K562 (cell line): ENCODE measurements at regions not wholly inside any gene's neighbourhood (a gene's known extent, or its start where the extent isn't known, plus 50 kb on each side); places are given as distances from the start of the nearest gene placed in this dataset.

ENCODE experiments used
- FOS ChIP-seq: IDR thresholded peaks from 3 replicates; pipeline ENCODE4 v1.6.1; 2011; ENCODE audit not compliant: insufficient read length; ENCODE audit errors: extremely low read depth
- MTA2 ChIP-seq: fragments of 450-650 bp; IDR thresholded peaks from 2 replicates; pipeline ENCODE4 v1.6.1; 2016; ENCODE audit warnings: low read depth
- RCOR1 ChIP-seq, 2 experiments: IDR thresholded peaks; 2 replicates each; pipeline ENCODE4 v1.6.1; 2012; ENCODE audit warnings: low read depth in 2 of 2, low read length in 2 of 2, borderline replicate concordance in 1 of 2, improper control_type of control experiment in 1 of 2
- TF ChIP-seq, protein P1 (sequence below): fragments of 450-650 bp; conservative IDR thresholded peaks from 2 replicates; pipeline ENCODE4 v1.6.1; 2016; ENCODE audit warnings: missing genetic modification characterization, low read depth, mild to moderate bottlenecking, missing compliant biosample characterization, moderate library complexity

DNA sequence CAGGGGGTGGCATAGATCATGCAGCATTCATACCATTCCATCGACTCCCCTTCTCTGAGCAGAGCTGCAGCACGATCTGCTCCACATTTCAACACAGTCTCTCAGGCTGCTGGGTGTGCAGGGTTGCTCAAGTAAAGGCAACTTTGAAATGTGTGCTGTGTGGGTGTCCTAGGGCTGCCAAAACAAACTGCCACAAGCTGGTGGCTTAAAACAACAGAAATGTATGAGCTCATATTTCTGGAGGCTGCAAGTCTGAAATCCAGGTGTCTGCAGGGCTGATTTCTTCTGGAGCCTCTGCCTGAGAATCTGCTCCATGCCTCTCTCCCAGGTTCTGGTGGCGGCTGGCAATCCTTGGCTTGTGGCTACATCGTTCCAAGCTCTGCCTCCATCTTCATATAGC, 63.7 kb upstream of the WDFY2 start:
- TF ChIP-seq, protein P1, sequence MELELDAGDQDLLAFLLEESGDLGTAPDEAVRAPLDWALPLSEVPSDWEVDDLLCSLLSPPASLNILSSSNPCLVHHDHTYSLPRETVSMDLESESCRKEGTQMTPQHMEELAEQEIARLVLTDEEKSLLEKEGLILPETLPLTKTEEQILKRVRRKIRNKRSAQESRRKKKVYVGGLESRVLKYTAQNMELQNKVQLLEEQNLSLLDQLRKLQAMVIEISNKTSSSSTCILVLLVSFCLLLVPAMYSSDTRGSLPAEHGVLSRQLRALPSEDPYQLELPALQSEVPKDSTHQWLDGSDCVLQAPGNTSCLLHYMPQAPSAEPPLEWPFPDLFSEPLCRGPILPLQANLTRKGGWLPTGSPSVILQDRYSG (tag): no peak
- TF ChIP-seq RCOR1 (IDR thresholded peaks at IDR 0.05; ENCODE audit: borderline replicate concordance in 1 of 2, low read depth in 2 of 2, low read length in 2 of 2): no peak
- TF ChIP-seq MTA2: no peak
- TF ChIP-seq FOS: no peak
